Activated B cell treated with CpG ODN at 0.5 μM for 24 hours (primary cell): ENCODE measurements at regions not wholly inside any gene's neighbourhood (a gene's known extent, or its start where the extent isn't known, plus 50 kb on each side); places are given as distances from the start of the nearest gene placed in this dataset.

Experiments
- ATAC-seq: fragments of 200-7000 bp; cut with Tn5 transposase; one replicate; pipeline ENCODE4 v1.10.0; 2021; ENCODE audit warnings: low read depth, mild to moderate bottlenecking, moderate library complexity
- CTCF ChIA-PET: fragments of 350-600 bp; sonication (Branson Sonifier 250); formaldehyde crosslinking; loops from one replicate; lab custom pipeline; 2021; ENCODE audit warnings: antibody characterized with exemption; lab: Charles Lee
- POLR2A ChIA-PET: fragments of 350-600 bp; sonication (Branson Sonifier 250); formaldehyde crosslinking; loops from one replicate; lab custom pipeline; 2021; ENCODE audit warnings: antibody characterized with exemption; lab: Charles Lee
- DNase-seq: peaks from one replicate; pipeline ENCODE4 v3.0.0; 2022
- H3K27ac Mint-ChIP-seq: one replicate; pipeline ENCODE4 v1.8.0; 2020; ENCODE audit warnings: mixed read lengths
- H3K27me3 Mint-ChIP-seq: one replicate; pipeline ENCODE4 v1.8.0; 2021; ENCODE audit warnings: mixed read lengths
- H3K36me3 Mint-ChIP-seq: one replicate; pipeline ENCODE4 v1.8.0; 2021; ENCODE audit warnings: low read depth, mixed read lengths
- H3K4me1 Mint-ChIP-seq: one replicate; pipeline ENCODE4 v1.8.0; 2021; ENCODE audit warnings: mixed read lengths
- H3K4me3 Mint-ChIP-seq: one replicate; pipeline ENCODE4 v1.8.0; 2020; ENCODE audit warnings: mild to moderate bottlenecking, mixed read lengths
- H3K9me3 Mint-ChIP-seq: one replicate; pipeline ENCODE4 v1.8.0; 2020; ENCODE audit warnings: mixed read lengths
- intact Hi-C: fragments of 100-400 bp; cut with micrococcal nuclease; formaldehyde crosslinking; loops from one replicate; pipeline ENCODE4 v1.15.1; 2024
- TF ChIP-seq, protein P1 (sequence below): fragments of 200-600 bp; IDR thresholded peaks from one replicate; pipeline ENCODE4 v1.8.0; 2022; ENCODE audit warnings: antibody characterized with exemption, mild to moderate bottlenecking

DNA sequence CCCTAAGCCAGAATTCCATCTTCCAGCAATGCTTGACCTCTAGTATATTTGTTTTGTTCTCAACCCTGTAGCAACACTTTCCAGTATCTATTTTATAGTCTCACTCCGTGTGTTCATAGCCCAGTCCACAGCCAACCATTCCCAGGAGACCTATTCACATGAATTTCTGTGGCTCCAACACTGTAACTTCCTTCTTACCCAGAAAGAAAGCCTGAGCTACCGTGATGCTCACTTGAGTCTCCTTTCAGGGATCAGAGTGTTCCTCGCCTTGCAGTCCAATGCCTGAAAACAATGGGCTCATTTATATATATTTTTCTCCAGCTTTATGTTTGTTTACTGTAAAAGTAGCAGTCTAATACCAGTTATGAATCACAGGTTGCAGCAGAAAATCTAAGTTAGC, 645.0 kb upstream of the NOVA1 start:
- H3K4me1 Mint-ChIP-seq, result no peaks in the 10 kb centered on the region
- no peak for DNase-seq
- CTCF ChIA-PET, result no interaction called here

DNA sequence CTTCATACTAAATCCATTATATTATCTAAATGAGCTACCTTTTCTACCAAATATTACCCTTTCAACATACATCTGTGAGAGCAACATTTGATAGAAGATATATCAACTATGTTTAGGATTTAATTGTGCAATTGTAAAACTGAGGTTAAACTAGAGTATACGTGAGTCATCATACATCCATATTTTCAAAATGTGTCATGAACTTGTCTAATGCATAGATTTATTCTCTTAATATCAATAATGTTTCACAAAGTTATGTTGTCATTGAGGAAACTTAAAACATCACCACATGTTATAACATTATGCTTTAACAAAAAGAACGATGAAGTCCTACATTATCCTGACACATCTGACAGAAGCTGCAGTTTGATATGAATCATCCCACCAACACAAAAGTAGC, 645.5 kb upstream of the NOVA1 start:
- Mint-ChIP-seq H3K4me3 (no peak overlapping the region), H3K27me3 (no peaks in the 10 kb centered on the region), H3K9me3 (peaks cover 4% of the 10 kb centered on the region), H3K36me3 (no peaks in the 10 kb centered on the region), H3K4me1 (no peaks in the 10 kb centered on the region), H3K27ac (no peak overlapping the region)
- ChIA-PET CTCF (no interaction called here), POLR2A (no interaction called here)
- intact Hi-C loops, result no loop called here
- no peak for ATAC-seq
- TF ChIP-seq, protein P1, sequence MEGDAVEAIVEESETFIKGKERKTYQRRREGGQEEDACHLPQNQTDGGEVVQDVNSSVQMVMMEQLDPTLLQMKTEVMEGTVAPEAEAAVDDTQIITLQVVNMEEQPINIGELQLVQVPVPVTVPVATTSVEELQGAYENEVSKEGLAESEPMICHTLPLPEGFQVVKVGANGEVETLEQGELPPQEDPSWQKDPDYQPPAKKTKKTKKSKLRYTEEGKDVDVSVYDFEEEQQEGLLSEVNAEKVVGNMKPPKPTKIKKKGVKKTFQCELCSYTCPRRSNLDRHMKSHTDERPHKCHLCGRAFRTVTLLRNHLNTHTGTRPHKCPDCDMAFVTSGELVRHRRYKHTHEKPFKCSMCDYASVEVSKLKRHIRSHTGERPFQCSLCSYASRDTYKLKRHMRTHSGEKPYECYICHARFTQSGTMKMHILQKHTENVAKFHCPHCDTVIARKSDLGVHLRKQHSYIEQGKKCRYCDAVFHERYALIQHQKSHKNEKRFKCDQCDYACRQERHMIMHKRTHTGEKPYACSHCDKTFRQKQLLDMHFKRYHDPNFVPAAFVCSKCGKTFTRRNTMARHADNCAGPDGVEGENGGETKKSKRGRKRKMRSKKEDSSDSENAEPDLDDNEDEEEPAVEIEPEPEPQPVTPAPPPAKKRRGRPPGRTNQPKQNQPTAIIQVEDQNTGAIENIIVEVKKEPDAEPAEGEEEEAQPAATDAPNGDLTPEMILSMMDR, result no peak
- no peak for DNase-seq

More for the DNA sequence above, 645.0 kb upstream of the NOVA1 start:
- intact Hi-C loops, result no loop called here
- POLR2A ChIA-PET, result no interaction called here
- Mint-ChIP-seq H3K27me3 (no peaks in the 10 kb centered on the region), H3K4me3 (no peak overlapping the region), H3K36me3 (no peaks in the 10 kb centered on the region), H3K9me3 (peaks cover 4% of the 10 kb centered on the region), H3K27ac (no peak overlapping the region)
- ATAC-seq, result no peak
- TF ChIP-seq, protein P1, result no peak

DNA sequence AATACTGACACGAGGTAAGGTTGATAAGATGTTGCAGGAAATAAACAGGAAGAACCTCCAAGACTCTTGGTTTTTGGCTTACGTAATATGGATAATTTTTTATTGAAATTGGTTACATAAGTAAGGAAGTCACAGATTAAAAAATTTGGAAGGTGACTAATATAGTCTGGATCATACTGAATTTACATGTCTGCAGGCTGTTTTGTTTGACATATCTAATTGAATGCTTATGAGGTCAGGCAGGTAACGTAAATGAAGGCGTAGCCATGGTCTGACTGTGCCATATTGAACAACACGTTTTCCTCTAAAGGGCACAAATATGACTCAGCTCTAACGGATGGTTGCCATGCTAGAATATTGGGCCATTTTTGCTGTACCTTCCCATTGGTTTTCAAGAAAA, 648.1 kb upstream of the NOVA1 start:
- POLR2A ChIA-PET, result no interaction called here
- CTCF ChIA-PET, result no interaction called here
- Mint-ChIP-seq H3K36me3 (no peaks in the 10 kb centered on the region), H3K9me3 (peaks cover 4% of the 10 kb centered on the region), H3K27me3 (no peaks in the 10 kb centered on the region), H3K27ac (no peak overlapping the region), H3K4me1 (no peaks in the 10 kb centered on the region), H3K4me3 (no peak overlapping the region)
- ATAC-seq (no peak), DNase-seq (no peak)
- intact Hi-C loops, result no loop called here
- TF ChIP-seq, protein P1, result no peak

DNA sequence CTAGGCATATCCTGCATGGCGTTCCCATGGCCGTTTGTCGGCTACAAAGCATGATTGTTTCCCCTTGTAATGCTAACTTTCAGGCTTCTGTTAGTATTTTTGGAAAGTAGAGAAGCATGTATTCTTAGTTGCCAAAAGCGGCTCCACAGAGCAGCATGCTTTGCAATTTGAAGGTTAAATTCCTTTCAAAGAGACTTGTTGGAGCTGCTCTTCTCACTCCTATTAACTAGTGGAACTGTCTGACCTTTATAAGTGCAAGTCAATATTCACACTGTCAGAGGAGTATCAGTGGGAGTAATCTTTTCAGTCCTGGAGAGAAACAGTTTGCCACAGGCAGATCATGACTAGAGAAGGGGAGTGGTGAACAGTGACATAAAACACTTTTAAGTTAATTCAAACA, 656.1 kb upstream of the NOVA1 start:
- H3K9me3 Mint-ChIP-seq, result no peaks in the 10 kb centered on the region
- H3K4me3 Mint-ChIP-seq, result no peak overlapping the region
- H3K4me1 Mint-ChIP-seq, result no peaks in the 10 kb centered on the region
- no peak for ATAC-seq
- H3K27ac Mint-ChIP-seq, result no peak overlapping the region
- no peaks in the 10 kb centered on the region for H3K36me3 Mint-ChIP-seq
- TF ChIP-seq, protein P1, result no peak
- intact Hi-C loops, result no loop called here
- no peak for DNase-seq
- no peaks in the 10 kb centered on the region for H3K27me3 Mint-ChIP-seq
- CTCF ChIA-PET, result no interaction called here
- POLR2A ChIA-PET, result no interaction called here

DNA sequence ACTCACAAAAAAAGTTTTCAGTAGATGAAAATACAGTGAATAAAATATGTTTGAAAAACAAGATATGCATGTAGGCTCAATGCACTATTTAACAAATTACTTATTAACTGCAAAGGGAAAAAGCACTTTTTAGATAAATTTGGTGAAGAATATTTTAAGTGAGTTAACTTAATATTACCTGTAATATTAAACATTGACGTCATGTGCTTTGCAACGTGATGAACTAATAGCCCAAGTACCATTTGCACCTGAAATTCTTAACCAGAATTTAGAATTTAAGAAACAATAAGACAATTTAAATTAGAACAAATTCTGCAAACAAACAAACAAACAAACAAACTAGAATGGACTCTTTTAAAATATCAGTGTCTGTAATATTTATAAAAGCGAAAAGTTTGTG, 659.0 kb upstream of the NOVA1 start:
- no peak overlapping the region for H3K4me3 Mint-ChIP-seq
- POLR2A ChIA-PET, result no interaction called here
- DNase-seq (no peak), ATAC-seq (no peak)
- H3K27ac Mint-ChIP-seq, result no peak overlapping the region
- H3K27me3 Mint-ChIP-seq, result no peaks in the 10 kb centered on the region
- no peaks in the 10 kb centered on the region for H3K4me1 Mint-ChIP-seq
- CTCF ChIA-PET, result no interaction called here
- H3K9me3 Mint-ChIP-seq, result peaks cover 2% of the 10 kb centered on the region
- intact Hi-C loops, result no loop called here
- no peaks in the 10 kb centered on the region for H3K36me3 Mint-ChIP-seq
- TF ChIP-seq, protein P1, result no peak
